ENCODE measurements at regions not wholly inside any gene's neighbourhood (a gene's known extent, or its start where the extent isn't known, plus 50 kb on each side); places are given as distances from the start of the nearest gene placed in this dataset.
"Not testable (repeated sequence)": the region's sequence is repeated elsewhere in the genome, so short reads cannot be mapped to it uniquely, and the experiment has no call there.

DNA sequence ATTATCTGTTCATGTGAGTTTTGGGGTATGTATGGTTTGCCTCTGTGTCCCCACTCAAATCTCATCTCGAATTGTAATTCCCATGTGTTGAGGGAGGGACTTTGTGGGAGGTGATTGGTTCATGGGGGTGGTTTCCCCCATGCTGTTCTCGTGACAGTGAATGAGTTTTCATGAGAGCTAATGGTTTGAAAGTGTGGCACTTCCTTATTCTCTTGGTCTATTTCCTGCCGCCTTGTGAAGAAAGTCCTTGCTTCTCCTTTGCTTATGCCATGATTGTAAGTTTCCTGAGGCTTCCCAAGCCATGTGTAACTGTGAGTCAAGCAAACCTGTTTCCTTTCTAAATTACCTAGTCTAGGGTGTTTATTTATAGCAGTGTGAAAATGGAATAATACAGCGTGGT lies 128.1 kb upstream of the HS3ST4 start:
- no peak overlapping the region for H2AFZ ChIP-seq (ENCODE audit: low read depth, low read length)
- H3K27ac ChIP-seq (ENCODE audit: low read length): no peak overlapping the region
- H3K4me1 ChIP-seq (ENCODE audit: low read length): peaks cover 3% of the 10 kb centered on the region; the same call in 1 of the 2 replicates
- no peaks in the 10 kb centered on the region for H3K36me3 ChIP-seq (replicated peaks; ENCODE audit: low read depth, low read length)
- H3K4me3 ChIP-seq (ENCODE audit: low read length): no peak overlapping the region
- TF ChIP-seq EZH2phosphoT487 (IDR thresholded peaks at IDR 0.05; ENCODE audit: low read depth) (no peak), CTCF (IDR thresholded peaks at IDR 0.05; ENCODE audit: low read depth, low read length) (no peak)
- no peak overlapping the region for H3K4me2 ChIP-seq (ENCODE audit: low read length)
- no peaks in the 10 kb centered on the region for H3K9me3 ChIP-seq (ENCODE audit: insufficient read depth, low read length)
- H4K20me1 ChIP-seq (ENCODE audit: insufficient read depth, low read length): no peaks in the 10 kb centered on the region
- no peaks in the 10 kb centered on the region for H3K79me2 ChIP-seq (ENCODE audit: low read length)
- no peaks in the 10 kb centered on the region for H3K27me3 ChIP-seq (ENCODE audit: low read depth, low read length)
- H3K9ac ChIP-seq (ENCODE audit: low read length): no peak overlapping the region

- H3K27ac ChIP-seq (ENCODE audit: low read length); H3K9me3 ChIP-seq (ENCODE audit: insufficient read depth, low read length); H3K9ac ChIP-seq (ENCODE audit: low read length); H3K36me3 ChIP-seq (replicated peaks; ENCODE audit: low read depth, low read length); H3K79me2 ChIP-seq (ENCODE audit: low read length); H3K27me3 ChIP-seq (ENCODE audit: low read depth, low read length); H3K4me2 ChIP-seq (ENCODE audit: low read length); H3K4me3 ChIP-seq (ENCODE audit: low read length); H3K4me1 ChIP-seq (ENCODE audit: low read length); H2AFZ ChIP-seq (ENCODE audit: low read depth, low read length); H4K20me1 ChIP-seq (ENCODE audit: insufficient read depth, low read length): not testable (repeated sequence)
Measured at GRCh38 chr16:25561723-25562122, 130.0 kb upstream of the HS3ST4 start.

GRCh38 chr16:25556968-25557312 lies 134.8 kb upstream of the HS3ST4 start:
- H3K27ac ChIP-seq (ENCODE audit: low read length); H4K20me1 ChIP-seq (ENCODE audit: insufficient read depth, low read length); H3K27me3 ChIP-seq (ENCODE audit: low read depth, low read length); H3K4me1 ChIP-seq (ENCODE audit: low read length); H3K79me2 ChIP-seq (ENCODE audit: low read length); H3K9me3 ChIP-seq (ENCODE audit: insufficient read depth, low read length); H2AFZ ChIP-seq (ENCODE audit: low read depth, low read length); H3K9ac ChIP-seq (ENCODE audit: low read length); H3K36me3 ChIP-seq (replicated peaks; ENCODE audit: low read depth, low read length); H3K4me2 ChIP-seq (ENCODE audit: low read length); H3K4me3 ChIP-seq (ENCODE audit: low read length): not testable (repeated sequence)

DNA sequence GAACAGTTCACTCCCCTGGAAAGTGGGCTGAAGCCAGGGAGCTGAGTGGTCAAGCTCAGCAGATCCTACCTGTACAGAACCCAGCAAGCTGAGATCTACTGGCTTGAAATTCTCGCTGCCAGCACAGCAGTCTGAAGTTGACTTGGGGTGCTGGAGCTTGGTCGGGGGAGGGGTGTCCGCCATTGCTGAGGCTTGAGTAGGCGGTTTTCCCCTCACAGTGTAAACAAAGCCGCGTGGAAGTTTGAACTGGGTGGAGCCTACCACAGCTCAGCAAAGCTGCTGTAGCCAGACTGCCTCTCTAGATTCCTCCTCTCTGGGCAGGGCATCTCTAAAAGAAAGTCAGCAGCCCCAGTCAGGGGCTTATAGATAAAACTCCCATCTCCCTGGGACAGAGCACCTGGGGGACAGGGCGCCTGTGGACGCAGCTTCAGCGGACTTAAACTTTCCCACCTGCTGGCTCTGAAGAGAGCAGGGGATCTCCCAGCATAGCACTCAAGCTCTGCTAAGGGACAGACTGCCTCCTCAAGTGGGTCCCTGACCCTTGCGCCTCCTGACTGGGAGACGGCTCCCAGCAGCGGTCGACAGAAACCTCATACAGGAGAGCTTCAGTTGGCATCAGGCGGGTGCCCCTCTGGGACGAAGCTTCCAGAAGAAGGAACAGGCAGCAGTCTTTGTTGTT lies 135.3 kb upstream of the HS3ST4 start:
- H3K36me3 ChIP-seq (replicated peaks; ENCODE audit: low read depth, low read length); H3K9me3 ChIP-seq (ENCODE audit: insufficient read depth, low read length); H3K27ac ChIP-seq (ENCODE audit: low read length); H4K20me1 ChIP-seq (ENCODE audit: insufficient read depth, low read length); H2AFZ ChIP-seq (ENCODE audit: low read depth, low read length); H3K4me3 ChIP-seq (ENCODE audit: low read length); H3K9ac ChIP-seq (ENCODE audit: low read length); H3K4me1 ChIP-seq (ENCODE audit: low read length); H3K4me2 ChIP-seq (ENCODE audit: low read length); H3K79me2 ChIP-seq (ENCODE audit: low read length); H3K27me3 ChIP-seq (ENCODE audit: low read depth, low read length): not testable (repeated sequence)

GRCh38 chr16:25553711-25554436 lies 137.9 kb upstream of the HS3ST4 start:
- Histone ChIP-seq H3K36me3 (replicated peaks; ENCODE audit: low read depth, low read length) (no peaks in the 10 kb centered on the region), H2AFZ (ENCODE audit: low read depth, low read length) (no peak overlapping the region), H3K4me3 (ENCODE audit: low read length) (no peak overlapping the region), H3K4me2 (ENCODE audit: low read length) (no peak overlapping the region), H3K27me3 (ENCODE audit: low read depth, low read length) (no peaks in the 10 kb centered on the region), H3K9ac (ENCODE audit: low read length) (no peak overlapping the region), H3K79me2 (ENCODE audit: low read length) (no peaks in the 10 kb centered on the region), H3K4me1 (ENCODE audit: low read length) (no peaks in the 10 kb centered on the region), H3K27ac (ENCODE audit: low read length) (no peak overlapping the region), H4K20me1 (ENCODE audit: insufficient read depth, low read length) (no peaks in the 10 kb centered on the region), H3K9me3 (ENCODE audit: insufficient read depth, low read length) (no peaks in the 10 kb centered on the region)
- TF ChIP-seq CTCF (IDR thresholded peaks at IDR 0.05; ENCODE audit: low read depth, low read length) (no peak), EZH2phosphoT487 (IDR thresholded peaks at IDR 0.05; ENCODE audit: low read depth) (no peak)
